SK-N-SH treated with all-trans-retinoic acid at 6 μM for 48 hours (cell line): ENCODE measurements at regions not wholly inside any gene's neighbourhood (a gene's known extent, or its start where the extent isn't known, plus 50 kb on each side); places are given as distances from the start of the nearest gene placed in this dataset.

ENCODE experiments used
- ATAC-seq: fragments of 200-7000 bp; cut with Tn5 transposase; 3 replicates; pipeline ENCODE4 v1.9.1; 2020; ENCODE audit warnings: mild to moderate bottlenecking, moderate library complexity
- BACH2 ChIP-seq: fragments of 250-450 bp; sonication (Bioruptor Pico); IDR thresholded peaks from 2 replicates; pipeline ENCODE4 v1.9.0; 2021; ENCODE audit warnings: mild to moderate bottlenecking, borderline replicate concordance
- CSDC2 ChIP-seq: fragments of 250-450 bp; sonication (Bioruptor Pico); IDR thresholded peaks from 2 replicates; pipeline ENCODE4 v1.5.0; 2020; ENCODE audit warnings: mild to moderate bottlenecking, moderate library complexity
- ESRRG ChIP-seq: fragments of 250-450 bp; sonication (Bioruptor Pico); IDR thresholded peaks from 2 replicates; pipeline ENCODE4 v1.6.1; 2021; ENCODE audit warnings: mild to moderate bottlenecking
- GLIS3 ChIP-seq: fragments of 250-450 bp; sonication (Bioruptor Pico); IDR thresholded peaks from 2 replicates; pipeline ENCODE4 v1.5.0; 2020; ENCODE audit warnings: mild to moderate bottlenecking, moderate library complexity
- ISL1 ChIP-seq: fragments of 250-450 bp; sonication (Bioruptor Pico); IDR thresholded peaks from 2 replicates; pipeline ENCODE4 v2.1.2; 2022; ENCODE audit warnings: mild to moderate bottlenecking, moderate library complexity
- POU6F1 ChIP-seq: fragments of 250-450 bp; sonication (Bioruptor Pico); IDR thresholded peaks from 2 replicates; pipeline ENCODE4 v1.8.0; 2021; ENCODE audit warnings: low read depth, mild to moderate bottlenecking, moderate library complexity, borderline replicate concordance
- PPARA ChIP-seq: fragments of 250-450 bp; sonication (Bioruptor Pico); IDR thresholded peaks from 2 replicates; pipeline ENCODE4 v1.5.0; 2020; ENCODE audit warnings: mild to moderate bottlenecking, borderline replicate concordance
- SNAI2 ChIP-seq: fragments of 250-450 bp; sonication (Bioruptor Pico); IDR thresholded peaks from 2 replicates; pipeline ENCODE4 v1.5.0; 2020; ENCODE audit warnings: mild to moderate bottlenecking, moderate library complexity
- TCF4 ChIP-seq: fragments of 250-450 bp; sonication (Bioruptor Pico); IDR thresholded peaks from 2 replicates; pipeline ENCODE4 v1.8.0; 2021; ENCODE audit warnings: mild to moderate bottlenecking, moderate library complexity, borderline replicate concordance
- TOX ChIP-seq: fragments of 250-450 bp; sonication (Bioruptor Pico); IDR thresholded peaks from 2 replicates; pipeline ENCODE4 v1.8.0; 2021; ENCODE audit warnings: mild to moderate bottlenecking, moderate library complexity, borderline replicate concordance
- ZFP30 ChIP-seq: fragments of 450-650 bp; formaldehyde crosslinking; IDR thresholded peaks from 2 replicates; pipeline ENCODE4 v1.5.0; 2022; ENCODE audit warnings: mild to moderate bottlenecking, moderate library complexity
- ZNF565 ChIP-seq: fragments of 450-650 bp; formaldehyde crosslinking; conservative IDR thresholded peaks from 2 replicates; pipeline ENCODE4 v1.5.0; 2020; ENCODE audit warnings: low read depth, mild to moderate bottlenecking, moderate library complexity
- ZNF70 ChIP-seq: fragments of 450-650 bp; formaldehyde crosslinking; IDR thresholded peaks from 2 replicates; pipeline ENCODE4 v1.5.0; 2020; ENCODE audit warnings: mild to moderate bottlenecking, moderate library complexity
- ZNF8 ChIP-seq: fragments of 450-650 bp; formaldehyde crosslinking; IDR thresholded peaks from 2 replicates; pipeline ENCODE4 v1.5.0; 2020; ENCODE audit warnings: mild to moderate bottlenecking, moderate library complexity
- TF ChIP-seq, protein P1 (sequence below): fragments of 250-450 bp; sonication (Bioruptor Pico); IDR thresholded peaks from 2 replicates; pipeline ENCODE4 v1.5.1; 2020; ENCODE audit warnings: low read depth, mild to moderate bottlenecking, moderate library complexity
- TF ChIP-seq, protein P2 (sequence below): fragments of 250-450 bp; sonication (Bioruptor Pico); IDR thresholded peaks from 2 replicates; pipeline ENCODE4 v1.5.1; 2021; ENCODE audit warnings: mild to moderate bottlenecking, moderate library complexity
- TF ChIP-seq, protein P3 (sequence below): fragments of 250-450 bp; sonication (Bioruptor Pico); IDR thresholded peaks from 2 replicates; pipeline ENCODE4 v1.8.0; 2020; ENCODE audit warnings: mild to moderate bottlenecking, moderate library complexity, borderline replicate concordance
- TF ChIP-seq, protein P4 (sequence below): fragments of 250-450 bp; sonication (Bioruptor Pico); IDR thresholded peaks from 2 replicates; pipeline ENCODE4 v1.5.0; 2020; ENCODE audit warnings: mild to moderate bottlenecking, moderate library complexity

GRCh38 chr12:5230156-5230555 lies 186.5 kb downstream of the KCNA5 start:
- TF ChIP-seq ISL1 (CRISPR knock-in tag) (no peak), ESRRG (CRISPR knock-in tag) (no peak), ZNF70 (no peak), SNAI2 (CRISPR knock-in tag) (no peak), POU6F1 (no peak), TCF4 (no peak), TOX (CRISPR knock-in tag) (no peak), ZNF8 (CRISPR knock-in tag) (no peak), CSDC2 (CRISPR knock-in tag) (no peak)
- TF ChIP-seq, protein P1, sequence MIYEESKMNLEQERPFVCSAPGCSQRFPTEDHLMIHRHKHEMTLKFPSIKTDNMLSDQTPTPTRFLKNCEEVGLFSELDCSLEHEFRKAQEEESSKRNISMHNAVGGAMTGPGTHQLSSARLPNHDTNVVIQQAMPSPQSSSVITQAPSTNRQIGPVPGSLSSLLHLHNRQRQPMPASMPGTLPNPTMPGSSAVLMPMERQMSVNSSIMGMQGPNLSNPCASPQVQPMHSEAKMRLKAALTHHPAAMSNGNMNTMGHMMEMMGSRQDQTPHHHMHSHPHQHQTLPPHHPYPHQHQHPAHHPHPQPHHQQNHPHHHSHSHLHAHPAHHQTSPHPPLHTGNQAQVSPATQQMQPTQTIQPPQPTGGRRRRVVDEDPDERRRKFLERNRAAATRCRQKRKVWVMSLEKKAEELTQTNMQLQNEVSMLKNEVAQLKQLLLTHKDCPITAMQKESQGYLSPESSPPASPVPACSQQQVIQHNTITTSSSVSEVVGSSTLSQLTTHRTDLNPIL (CRISPR knock-in tag): no peak
- TF ChIP-seq, protein P2, sequence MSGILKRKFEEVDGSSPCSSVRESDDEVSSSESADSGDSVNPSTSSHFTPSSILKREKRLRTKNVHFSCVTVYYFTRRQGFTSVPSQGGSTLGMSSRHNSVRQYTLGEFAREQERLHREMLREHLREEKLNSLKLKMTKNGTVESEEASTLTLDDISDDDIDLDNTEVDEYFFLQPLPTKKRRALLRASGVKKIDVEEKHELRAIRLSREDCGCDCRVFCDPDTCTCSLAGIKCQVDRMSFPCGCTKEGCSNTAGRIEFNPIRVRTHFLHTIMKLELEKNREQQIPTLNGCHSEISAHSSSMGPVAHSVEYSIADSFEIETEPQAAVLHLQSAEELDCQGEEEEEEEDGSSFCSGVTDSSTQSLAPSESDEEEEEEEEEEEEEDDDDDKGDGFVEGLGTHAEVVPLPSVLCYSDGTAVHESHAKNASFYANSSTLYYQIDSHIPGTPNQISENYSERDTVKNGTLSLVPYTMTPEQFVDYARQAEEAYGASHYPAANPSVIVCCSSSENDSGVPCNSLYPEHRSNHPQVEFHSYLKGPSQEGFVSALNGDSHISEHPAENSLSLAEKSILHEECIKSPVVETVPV (CRISPR knock-in tag): no peak
- TF ChIP-seq, all 23 proteins: peak for 0
- no peak for ATAC-seq

DNA sequence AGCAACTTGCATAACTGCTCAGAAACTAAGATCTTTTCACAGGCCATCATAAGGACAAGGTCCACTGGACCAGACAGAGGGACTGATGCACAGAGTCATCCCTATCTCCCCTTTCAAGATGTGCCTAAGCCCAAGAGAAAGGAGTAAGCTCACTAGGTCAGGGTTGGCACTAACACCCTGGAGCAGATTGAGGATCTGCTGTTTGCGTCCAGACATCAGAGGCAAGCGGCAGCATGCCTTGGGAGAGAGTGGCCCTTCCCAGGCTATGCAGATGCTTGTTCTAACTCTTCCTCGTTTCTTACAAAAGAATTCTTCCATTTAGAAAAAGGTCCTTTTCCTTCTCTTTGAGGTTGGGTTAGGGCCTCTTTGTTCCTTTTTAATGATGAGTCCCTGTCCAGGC lies 187.2 kb downstream of the KCNA5 start:
- TF ChIP-seq SNAI2 (CRISPR knock-in tag) (no peak), BACH2 (CRISPR knock-in tag) (no peak), CSDC2 (CRISPR knock-in tag) (no peak), TOX (CRISPR knock-in tag) (no peak), ZFP30 (CRISPR knock-in tag) (no peak), PPARA (CRISPR knock-in tag) (no peak), ZNF565 (no peak)
- TF ChIP-seq, protein P3, sequence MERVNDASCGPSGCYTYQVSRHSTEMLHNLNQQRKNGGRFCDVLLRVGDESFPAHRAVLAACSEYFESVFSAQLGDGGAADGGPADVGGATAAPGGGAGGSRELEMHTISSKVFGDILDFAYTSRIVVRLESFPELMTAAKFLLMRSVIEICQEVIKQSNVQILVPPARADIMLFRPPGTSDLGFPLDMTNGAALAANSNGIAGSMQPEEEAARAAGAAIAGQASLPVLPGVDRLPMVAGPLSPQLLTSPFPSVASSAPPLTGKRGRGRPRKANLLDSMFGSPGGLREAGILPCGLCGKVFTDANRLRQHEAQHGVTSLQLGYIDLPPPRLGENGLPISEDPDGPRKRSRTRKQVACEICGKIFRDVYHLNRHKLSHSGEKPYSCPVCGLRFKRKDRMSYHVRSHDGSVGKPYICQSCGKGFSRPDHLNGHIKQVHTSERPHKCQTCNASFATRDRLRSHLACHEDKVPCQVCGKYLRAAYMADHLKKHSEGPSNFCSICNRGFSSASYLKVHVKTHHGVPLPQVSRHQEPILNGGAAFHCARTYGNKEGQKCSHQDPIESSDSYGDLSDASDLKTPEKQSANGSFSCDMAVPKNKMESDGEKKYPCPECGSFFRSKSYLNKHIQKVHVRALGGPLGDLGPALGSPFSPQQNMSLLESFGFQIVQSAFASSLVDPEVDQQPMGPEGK (CRISPR knock-in tag): no peak
- TF ChIP-seq, protein P1 (CRISPR knock-in tag): no peak
- TF ChIP-seq, protein P4, sequence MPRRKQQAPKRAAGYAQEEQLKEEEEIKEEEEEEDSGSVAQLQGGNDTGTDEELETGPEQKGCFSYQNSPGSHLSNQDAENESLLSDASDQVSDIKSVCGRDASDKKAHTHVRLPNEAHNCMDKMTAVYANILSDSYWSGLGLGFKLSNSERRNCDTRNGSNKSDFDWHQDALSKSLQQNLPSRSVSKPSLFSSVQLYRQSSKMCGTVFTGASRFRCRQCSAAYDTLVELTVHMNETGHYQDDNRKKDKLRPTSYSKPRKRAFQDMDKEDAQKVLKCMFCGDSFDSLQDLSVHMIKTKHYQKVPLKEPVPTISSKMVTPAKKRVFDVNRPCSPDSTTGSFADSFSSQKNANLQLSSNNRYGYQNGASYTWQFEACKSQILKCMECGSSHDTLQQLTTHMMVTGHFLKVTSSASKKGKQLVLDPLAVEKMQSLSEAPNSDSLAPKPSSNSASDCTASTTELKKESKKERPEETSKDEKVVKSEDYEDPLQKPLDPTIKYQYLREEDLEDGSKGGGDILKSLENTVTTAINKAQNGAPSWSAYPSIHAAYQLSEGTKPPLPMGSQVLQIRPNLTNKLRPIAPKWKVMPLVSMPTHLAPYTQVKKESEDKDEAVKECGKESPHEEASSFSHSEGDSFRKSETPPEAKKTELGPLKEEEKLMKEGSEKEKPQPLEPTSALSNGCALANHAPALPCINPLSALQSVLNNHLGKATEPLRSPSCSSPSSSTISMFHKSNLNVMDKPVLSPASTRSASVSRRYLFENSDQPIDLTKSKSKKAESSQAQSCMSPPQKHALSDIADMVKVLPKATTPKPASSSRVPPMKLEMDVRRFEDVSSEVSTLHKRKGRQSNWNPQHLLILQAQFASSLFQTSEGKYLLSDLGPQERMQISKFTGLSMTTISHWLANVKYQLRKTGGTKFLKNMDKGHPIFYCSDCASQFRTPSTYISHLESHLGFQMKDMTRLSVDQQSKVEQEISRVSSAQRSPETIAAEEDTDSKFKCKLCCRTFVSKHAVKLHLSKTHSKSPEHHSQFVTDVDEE (CRISPR knock-in tag): no peak
- TF ChIP-seq, all 23 proteins: peak for 0
- no peak for ATAC-seq

DNA sequence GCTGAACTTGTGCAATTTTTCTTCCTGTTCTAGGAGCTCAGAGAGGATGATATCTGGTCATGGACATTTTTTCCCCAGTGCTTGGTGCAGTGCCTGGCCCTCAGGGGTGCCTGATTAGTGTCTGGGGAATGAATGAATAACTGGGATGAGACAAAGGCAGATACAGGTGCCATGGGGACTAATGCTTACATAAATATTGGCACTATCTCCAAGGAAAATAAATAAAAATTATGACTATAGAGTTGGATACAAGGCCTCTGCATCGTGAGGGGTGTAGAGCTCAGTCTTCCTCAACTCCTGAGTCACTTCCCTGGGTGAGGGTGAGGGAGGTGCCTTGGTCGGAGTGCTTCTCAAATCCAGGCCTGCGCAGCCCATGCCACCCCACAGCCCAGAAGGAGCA lies 188.6 kb downstream of the KCNA5 start:
- TF ChIP-seq POU6F1: no peak
- no peak for TF ChIP-seq ISL1 (CRISPR knock-in tag)
- no peak for TF ChIP-seq GLIS3 (CRISPR knock-in tag)
- no peak for TF ChIP-seq TCF4
- TF ChIP-seq, protein P2 (CRISPR knock-in tag): no peak

More for the DNA sequence above, 188.6 kb downstream of the KCNA5 start:
- ATAC-seq: no peak
